ENCODE measurements at regions not wholly inside any gene's neighbourhood (a gene's known extent, or its start where the extent isn't known, plus 50 kb on each side); places are given as distances from the start of the nearest gene placed in this dataset.

DNA sequence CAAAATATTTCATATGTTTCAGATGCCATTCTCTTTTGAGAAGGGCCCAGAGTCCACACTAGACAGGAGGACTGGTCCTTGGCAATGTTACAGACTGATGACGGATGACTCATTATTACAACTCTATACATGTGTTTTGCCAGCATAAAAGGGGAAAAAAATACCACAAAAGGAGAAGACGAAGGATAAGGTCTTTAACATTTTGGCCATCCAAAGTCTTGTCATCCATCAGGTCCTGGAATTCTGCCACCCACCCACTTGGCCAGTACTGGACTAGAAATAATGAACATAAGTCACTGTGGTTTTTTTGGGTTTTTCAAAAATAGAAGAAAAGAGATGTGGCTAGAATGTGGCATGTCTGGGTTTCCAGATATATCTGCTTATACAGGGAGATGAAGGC is 57.7 kb upstream of the BDNF start:
- no peak for DNase-seq (ENCODE audit: insufficient read length, low spot score)
- FAIRE-seq, result no peak
- TF ChIP-seq, protein P1, sequence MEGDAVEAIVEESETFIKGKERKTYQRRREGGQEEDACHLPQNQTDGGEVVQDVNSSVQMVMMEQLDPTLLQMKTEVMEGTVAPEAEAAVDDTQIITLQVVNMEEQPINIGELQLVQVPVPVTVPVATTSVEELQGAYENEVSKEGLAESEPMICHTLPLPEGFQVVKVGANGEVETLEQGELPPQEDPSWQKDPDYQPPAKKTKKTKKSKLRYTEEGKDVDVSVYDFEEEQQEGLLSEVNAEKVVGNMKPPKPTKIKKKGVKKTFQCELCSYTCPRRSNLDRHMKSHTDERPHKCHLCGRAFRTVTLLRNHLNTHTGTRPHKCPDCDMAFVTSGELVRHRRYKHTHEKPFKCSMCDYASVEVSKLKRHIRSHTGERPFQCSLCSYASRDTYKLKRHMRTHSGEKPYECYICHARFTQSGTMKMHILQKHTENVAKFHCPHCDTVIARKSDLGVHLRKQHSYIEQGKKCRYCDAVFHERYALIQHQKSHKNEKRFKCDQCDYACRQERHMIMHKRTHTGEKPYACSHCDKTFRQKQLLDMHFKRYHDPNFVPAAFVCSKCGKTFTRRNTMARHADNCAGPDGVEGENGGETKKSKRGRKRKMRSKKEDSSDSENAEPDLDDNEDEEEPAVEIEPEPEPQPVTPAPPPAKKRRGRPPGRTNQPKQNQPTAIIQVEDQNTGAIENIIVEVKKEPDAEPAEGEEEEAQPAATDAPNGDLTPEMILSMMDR (IDR thresholded peaks at IDR 0.05; ENCODE audit: insufficient read depth, missing control alignments), result no peak

DNA sequence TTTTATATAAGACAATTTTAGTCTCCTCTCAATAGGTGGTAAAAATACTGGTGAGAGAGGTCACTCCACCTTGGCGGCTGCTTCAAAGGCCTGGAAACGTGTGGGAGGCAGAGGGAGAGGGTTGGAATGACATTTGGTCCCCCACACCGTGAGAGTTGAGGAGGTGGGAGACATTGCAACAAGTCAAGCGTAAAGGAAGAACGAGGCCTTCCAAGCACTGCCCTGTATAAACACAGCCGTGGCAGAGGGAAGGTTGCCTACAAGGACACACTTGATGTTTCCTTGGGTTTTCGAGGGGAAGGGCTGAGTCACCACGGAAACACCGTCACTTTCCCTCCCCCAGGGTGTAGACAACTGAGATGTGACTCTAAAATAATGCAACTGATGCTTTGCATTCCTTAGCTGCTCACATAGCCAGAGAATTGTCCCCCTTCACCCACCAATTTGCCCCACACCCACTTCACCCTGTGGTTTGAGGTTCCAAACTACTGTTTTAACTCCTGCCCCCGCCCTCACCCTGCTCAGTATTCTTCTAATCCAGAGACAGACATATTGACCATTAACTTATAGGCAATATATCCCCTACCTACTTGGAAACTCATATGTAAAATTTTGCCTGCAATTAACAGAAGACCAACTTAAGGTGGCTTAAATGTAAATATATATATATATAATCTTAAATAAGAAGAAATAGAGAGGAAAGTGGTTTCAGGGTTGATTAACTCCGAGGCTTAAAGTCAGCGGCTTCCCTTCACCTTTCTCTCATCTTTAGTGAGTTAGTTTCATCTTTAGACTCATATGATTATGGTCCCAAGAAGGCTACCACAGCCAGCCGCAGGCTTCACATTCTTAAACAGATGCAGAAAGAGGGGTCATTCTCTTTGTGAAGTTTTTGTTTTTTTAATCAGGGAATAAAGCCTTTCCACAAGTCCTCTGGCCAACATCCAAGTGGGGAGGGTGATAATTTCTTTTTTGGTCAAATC is 54.1 kb upstream of the BDNF start:
- no peak for FAIRE-seq
- no peak for DNase-seq (ENCODE audit: insufficient read length, low spot score)

More for the DNA sequence above, 54.1 kb upstream of the BDNF start:
- TF ChIP-seq, protein P1 (IDR thresholded peaks at IDR 0.05; ENCODE audit: insufficient read depth, missing control alignments), result no peak
